ENCODE measurements at regions not wholly inside any gene's neighbourhood (a gene's known extent, or its start where the extent isn't known, plus 50 kb on each side); places are given as distances from the start of the nearest gene placed in this dataset.

GRCh38 chr5:143732402-143732801 lies 79.6 kb upstream of the HMHB1 start:
- TF ChIP-seq ZNF384 (IDR thresholded peaks at IDR 0.05), result no peak
- TF ChIP-seq NFRKB (IDR thresholded peaks at IDR 0.05), result no peak
- no peak for TF ChIP-seq CTBP1 (IDR thresholded peaks at IDR 0.05; ENCODE audit: borderline replicate concordance)
- no peak for TF ChIP-seq SP1 (IDR thresholded peaks at IDR 0.05)
- TF ChIP-seq FOXM1 (IDR thresholded peaks at IDR 0.05; ENCODE audit: borderline replicate concordance), result no peak
- no peak for TF ChIP-seq SUZ12 (IDR thresholded peaks at IDR 0.05)
